Fibroblast of lung (primary cell): ENCODE measurements at regions not wholly inside any gene's neighbourhood (a gene's known extent, or its start where the extent isn't known, plus 50 kb on each side); places are given as distances from the start of the nearest gene placed in this dataset.

Source experiments
- EZH2 ChIP-seq: IDR thresholded peaks from 2 replicates; pipeline ENCODE4 v1.5.1; 2012; ENCODE audit warnings: low read length, control low read depth, mild to moderate bottlenecking; ENCODE audit errors: missing control alignments
- TF ChIP-seq, protein P1 (sequence below), 2 donors: IDR thresholded peaks in 1 of 2; conservative IDR thresholded peaks in 1 of 2; 1 replicate in 1 of 2; 2 replicates in 1 of 2; pipeline ENCODE4 v1.5.1; 2011 to 2012; ENCODE audit warnings: low read length in 2 of 2, control low read depth in 1 of 2, inconsistent platforms in 1 of 2, low read depth in 1 of 2, mild to moderate bottlenecking in 1 of 2

DNA sequence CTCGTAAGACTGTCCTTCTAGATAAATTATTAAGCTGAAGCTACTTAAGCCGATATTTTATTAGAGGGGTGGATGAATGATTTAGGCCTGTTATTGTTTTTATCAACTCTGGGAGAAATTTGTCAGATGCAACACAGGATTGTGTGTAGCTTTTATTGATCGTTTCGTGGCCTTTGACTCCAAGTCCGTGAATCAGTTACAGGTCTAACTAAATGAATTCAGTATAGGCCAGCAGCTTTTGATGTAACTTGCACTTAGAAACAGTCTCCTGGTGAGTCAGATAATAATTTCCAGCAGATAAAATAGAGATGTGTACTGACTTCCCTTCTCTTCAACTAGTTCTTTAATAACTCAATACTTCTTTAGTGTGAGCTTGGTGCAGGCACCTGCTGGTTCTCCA lies 341.7 kb upstream of the SMIM30 start:
- TF ChIP-seq, protein P1, sequence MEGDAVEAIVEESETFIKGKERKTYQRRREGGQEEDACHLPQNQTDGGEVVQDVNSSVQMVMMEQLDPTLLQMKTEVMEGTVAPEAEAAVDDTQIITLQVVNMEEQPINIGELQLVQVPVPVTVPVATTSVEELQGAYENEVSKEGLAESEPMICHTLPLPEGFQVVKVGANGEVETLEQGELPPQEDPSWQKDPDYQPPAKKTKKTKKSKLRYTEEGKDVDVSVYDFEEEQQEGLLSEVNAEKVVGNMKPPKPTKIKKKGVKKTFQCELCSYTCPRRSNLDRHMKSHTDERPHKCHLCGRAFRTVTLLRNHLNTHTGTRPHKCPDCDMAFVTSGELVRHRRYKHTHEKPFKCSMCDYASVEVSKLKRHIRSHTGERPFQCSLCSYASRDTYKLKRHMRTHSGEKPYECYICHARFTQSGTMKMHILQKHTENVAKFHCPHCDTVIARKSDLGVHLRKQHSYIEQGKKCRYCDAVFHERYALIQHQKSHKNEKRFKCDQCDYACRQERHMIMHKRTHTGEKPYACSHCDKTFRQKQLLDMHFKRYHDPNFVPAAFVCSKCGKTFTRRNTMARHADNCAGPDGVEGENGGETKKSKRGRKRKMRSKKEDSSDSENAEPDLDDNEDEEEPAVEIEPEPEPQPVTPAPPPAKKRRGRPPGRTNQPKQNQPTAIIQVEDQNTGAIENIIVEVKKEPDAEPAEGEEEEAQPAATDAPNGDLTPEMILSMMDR (conservative IDR thresholded peaks at IDR 0.05 in 1 of 2, IDR thresholded peaks at IDR 0.05 in 1 of 2; ENCODE audit: low read depth in 1 of 2, low read length in 2 of 2): no peak
- no peak for TF ChIP-seq EZH2
